ENCODE measurements at regions not wholly inside any gene's neighbourhood (a gene's known extent, or its start where the extent isn't known, plus 50 kb on each side); places are given as distances from the start of the nearest gene placed in this dataset.

DNA sequence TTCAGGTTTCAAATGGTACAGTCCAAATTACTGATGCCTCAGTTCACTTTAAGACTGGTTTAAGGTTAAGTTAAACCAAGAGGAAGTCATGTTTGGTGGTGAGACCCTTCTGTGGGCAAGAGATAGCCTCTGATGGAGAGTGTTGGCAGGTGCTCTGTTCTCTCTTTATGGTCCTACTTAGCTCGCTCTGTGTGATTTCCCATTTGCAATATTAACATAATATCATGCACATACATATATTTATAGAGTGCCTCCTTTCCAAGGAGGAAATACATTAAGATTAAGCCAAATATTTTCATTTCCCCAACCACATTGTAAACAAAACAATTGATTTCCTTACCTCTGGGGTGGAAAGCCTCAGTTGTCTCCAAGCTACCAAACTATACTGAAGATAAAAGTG, 222.4 kb downstream of the PIK3C3 start:
- DNase-seq (ENCODE audit: low read depth) = no peak
- H3K4me3 ChIP-seq (ENCODE audit: low read length) = no peak overlapping the region
- TF ChIP-seq, protein P1, sequence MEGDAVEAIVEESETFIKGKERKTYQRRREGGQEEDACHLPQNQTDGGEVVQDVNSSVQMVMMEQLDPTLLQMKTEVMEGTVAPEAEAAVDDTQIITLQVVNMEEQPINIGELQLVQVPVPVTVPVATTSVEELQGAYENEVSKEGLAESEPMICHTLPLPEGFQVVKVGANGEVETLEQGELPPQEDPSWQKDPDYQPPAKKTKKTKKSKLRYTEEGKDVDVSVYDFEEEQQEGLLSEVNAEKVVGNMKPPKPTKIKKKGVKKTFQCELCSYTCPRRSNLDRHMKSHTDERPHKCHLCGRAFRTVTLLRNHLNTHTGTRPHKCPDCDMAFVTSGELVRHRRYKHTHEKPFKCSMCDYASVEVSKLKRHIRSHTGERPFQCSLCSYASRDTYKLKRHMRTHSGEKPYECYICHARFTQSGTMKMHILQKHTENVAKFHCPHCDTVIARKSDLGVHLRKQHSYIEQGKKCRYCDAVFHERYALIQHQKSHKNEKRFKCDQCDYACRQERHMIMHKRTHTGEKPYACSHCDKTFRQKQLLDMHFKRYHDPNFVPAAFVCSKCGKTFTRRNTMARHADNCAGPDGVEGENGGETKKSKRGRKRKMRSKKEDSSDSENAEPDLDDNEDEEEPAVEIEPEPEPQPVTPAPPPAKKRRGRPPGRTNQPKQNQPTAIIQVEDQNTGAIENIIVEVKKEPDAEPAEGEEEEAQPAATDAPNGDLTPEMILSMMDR (conservative IDR thresholded peaks at IDR 0.05; ENCODE audit: low read length) = no peak

DNA sequence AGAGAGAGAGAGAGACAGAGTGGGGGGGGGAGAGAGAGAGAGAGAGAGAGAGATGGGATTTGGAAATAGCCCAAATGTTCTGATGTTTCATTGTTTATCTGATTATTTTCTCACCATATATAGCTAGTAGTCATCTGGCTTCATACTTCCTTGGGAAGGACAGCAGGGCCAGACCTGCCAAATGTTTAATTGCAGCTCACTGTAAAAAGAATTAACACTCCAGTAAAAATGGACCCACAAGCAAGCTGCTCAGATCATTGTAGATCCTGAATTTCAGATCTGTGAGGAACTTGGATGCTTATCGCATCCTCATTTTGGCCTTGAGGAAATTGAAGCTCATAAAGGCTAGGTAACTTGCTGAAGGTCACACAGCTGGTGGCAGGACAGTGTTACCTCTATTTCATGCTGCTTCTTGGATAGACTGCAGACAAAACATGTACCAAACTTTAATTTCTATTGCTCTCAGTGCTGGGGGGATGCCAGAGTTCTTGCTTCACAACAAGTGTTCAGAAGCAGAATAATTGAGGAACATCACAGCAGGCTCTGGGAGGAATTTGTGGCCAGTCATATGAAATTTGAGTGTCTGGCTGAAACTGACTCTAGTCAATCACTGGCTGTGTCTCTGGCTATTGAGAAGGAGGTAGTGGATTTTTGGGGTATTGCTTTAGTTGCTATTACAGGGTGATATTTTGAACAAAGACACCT, 223.5 kb downstream of the PIK3C3 start:
- H3K4me3 ChIP-seq (ENCODE audit: low read length) = no peak overlapping the region
- TF ChIP-seq, protein P1 (conservative IDR thresholded peaks at IDR 0.05; ENCODE audit: low read length) = no peak

DNA sequence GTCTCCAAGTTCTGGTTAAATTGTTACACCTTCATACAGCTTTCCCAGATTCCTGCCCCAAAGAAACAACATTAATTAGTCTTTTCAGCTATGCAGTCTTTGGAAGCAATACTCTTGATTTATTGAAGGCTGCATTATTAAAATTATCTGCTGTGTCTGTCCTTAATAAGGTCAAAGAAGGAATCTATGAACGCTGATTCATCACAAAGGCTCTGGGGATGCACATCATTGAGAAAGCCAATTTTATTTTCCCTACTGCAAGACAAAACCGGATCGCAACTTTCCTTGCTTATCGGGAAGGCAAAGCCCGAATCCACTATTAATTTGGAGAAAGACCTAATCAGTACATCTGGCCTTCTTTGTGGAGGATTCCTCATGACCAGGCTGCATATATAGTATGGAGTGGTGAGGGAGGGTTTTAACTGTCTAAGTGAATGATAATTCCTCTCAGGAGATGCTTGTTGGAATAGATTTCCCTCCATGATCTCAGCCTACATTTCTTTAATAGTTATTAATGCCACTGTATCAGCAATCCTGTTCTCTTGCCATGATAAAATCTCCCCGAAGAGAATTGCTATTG, 224.6 kb downstream of the PIK3C3 start:
- TF ChIP-seq, protein P1 (conservative IDR thresholded peaks at IDR 0.05; ENCODE audit: low read length) = no peak
- no peak overlapping the region for H3K4me3 ChIP-seq (ENCODE audit: low read length)
- no peak for DNase-seq (ENCODE audit: low read depth)

More for the DNA sequence above, 223.5 kb downstream of the PIK3C3 start:
- DNase-seq (ENCODE audit: low read depth) = peak; percentile 23

GRCh38 chr18:42181474-42181873, 226.4 kb downstream of the PIK3C3 start:
- H3K4me3 ChIP-seq (ENCODE audit: low read length) = no peak overlapping the region
- TF ChIP-seq, protein P1 (conservative IDR thresholded peaks at IDR 0.05; ENCODE audit: low read length) = no peak
- DNase-seq (ENCODE audit: low read depth) = no peak

DNA sequence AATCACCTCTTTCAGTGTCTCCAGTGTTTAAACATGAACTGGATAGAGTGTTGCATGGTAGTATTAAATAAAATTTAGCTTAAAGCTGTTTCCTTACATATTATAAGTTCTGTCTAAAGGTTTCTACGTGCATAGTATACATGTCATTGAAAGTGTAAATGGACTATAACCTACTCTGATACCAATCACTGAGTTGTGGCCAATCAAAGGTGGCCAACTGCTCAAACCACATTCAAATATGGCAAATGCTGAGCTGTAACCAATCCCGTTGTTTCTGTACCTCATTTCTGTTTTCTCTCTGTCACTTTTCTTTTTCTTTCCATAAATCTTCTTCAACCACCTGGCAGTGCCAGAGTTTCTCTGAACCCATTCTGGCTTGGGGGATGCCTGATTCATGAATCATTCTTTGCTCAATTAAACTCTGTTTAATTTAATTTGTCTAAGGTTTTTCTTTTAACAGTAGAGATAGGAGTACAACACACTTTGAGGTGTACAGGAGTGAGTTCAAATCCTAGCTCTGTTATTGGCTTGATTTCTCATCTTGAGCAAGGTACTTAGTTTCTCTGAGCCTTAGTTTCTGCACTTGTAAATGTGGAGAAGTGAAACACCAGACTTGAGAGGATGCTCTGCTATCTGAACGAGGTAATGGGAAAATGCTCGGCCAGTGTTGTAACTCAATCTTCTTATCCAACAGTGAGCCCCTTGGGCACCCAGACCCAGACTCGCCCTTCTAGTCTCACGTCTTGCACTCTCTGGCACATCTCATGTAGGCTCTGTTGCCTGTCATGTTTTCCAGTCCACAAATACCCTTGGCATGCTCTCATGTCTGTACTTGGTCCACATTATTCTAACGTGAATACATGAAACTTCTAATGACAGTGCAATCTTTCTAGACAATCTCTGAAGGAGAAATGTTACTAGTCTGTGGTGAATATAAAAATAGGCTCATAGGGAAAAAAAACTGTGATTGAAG, 228.0 kb downstream of the PIK3C3 start:
- H3K4me3 ChIP-seq (ENCODE audit: low read length) = no peak overlapping the region
- peak; percentile 54 for DNase-seq (ENCODE audit: low read depth)
- TF ChIP-seq, protein P1 (conservative IDR thresholded peaks at IDR 0.05; ENCODE audit: low read length) = no peak

- DNase-seq (ENCODE audit: low read depth) = peak; percentile 88
- no peak overlapping the region for H3K4me3 ChIP-seq (ENCODE audit: low read length)
- TF ChIP-seq, protein P1 (conservative IDR thresholded peaks at IDR 0.05; ENCODE audit: low read length) = no peak
Measured at GRCh38 chr18:42183746-42184145, 228.7 kb downstream of the PIK3C3 start.
